Pancreas (tissue), 10 donors: ENCODE measurements at regions not wholly inside any gene's neighbourhood (a gene's known extent, or its start where the extent isn't known, plus 50 kb on each side); places are given as distances from the start of the nearest gene placed in this dataset.
A peak's percentile ranks its signal among the peaks of the same experiment; 100 is the strongest.

Experiments used
- ATAC-seq, 4 donors: fragments of 200-7000 bp; cut with Tn5 transposase; one replicate each; pipeline versions ENCODE4 v1.8.0 to v1.9.1; 2020; ENCODE audit warnings: mild to moderate bottlenecking in 4 of 4, moderate library complexity in 4 of 4
- DNase-seq, 6 donors: peaks; one replicate each; pipeline ENCODE4 v3.0.0-alpha.2; 2020
- FAIRE-seq: peaks from 2 replicates; lab custom pipeline; 2012; peaks lifted over from hg19 to GRCh38; lab: Jason Lieb, UNC
- H3K27ac ChIP-seq, 4 donors: fragments of 200-600 bp; sonication (generic); 1 replicate in 3 of 4; 2 replicates in 1 of 4; pipeline versions ENCODE4 v1.5.0 to v1.8.0; 2020
- H3K27me3 ChIP-seq, 4 donors: fragments of 200-600 bp; one replicate each; pipeline ENCODE4 v1.8.0; 2021
- H3K36me3 ChIP-seq, 3 donors: fragments of 200-600 bp; sonication (generic) in 1 of 3; one replicate each; pipeline versions ENCODE4 v1.5.0 to v1.8.0; 2020 to 2021
- H3K4me1 ChIP-seq, 3 donors: fragments of 200-600 bp; one replicate each; pipeline ENCODE4 v1.8.0; 2021
- H3K4me3 ChIP-seq, 4 donors: fragments of 200-600 bp; sonication (generic) in 2 of 4; one replicate each; pipeline versions ENCODE4 v1.5.0 to v1.8.0; 2020 to 2021
- H3K9me3 ChIP-seq, 4 donors: fragments of 200-600 bp; one replicate each; pipeline ENCODE4 v1.8.0; 2021
- CTCF ChIP-seq, 4 donors: fragments of 200-600 bp; sonication (generic) in 3 of 4; IDR thresholded peaks; one replicate each; pipeline versions ENCODE4 v1.5.0 to v1.8.0; 2021; ENCODE audit warnings: antibody characterized with exemption in 4 of 4
- WGBS, 2 donors: extraction: QIAGEN DNeasy Blood & Tissue Kit; methylation state at CpG; one replicate each; pipeline ENCODE4 v1.1.7; 2013; 5-methylcytosine and 5-hydroxymethylcytosine counted together
- intact Hi-C, 3 donors: fragments of 100-400 bp; cut with DNase I; formaldehyde crosslinking; loops; one replicate each; pipeline versions ENCODE4 v1.11.1 to v1.14.2; 2022
- donor health status: healthy with polysubstance abuse.
- donor health status: DM: no; HTN: no; CAD: no; lungs with moderate emphysema.
- donor health status: DM: no; HTN: no; CAD: no.
- donor health status: control.
- donor health status: control.
- donor health status: Bipolar disorder and iron deficiency.
- donor health status: DM: yes; HTN: yes; CAD: no.
- donor health status: DM: no; HTN: no; CAD: no.
- donor health status: DM: no; HTN: no; CAD: no.
- donor health status: DM: yes; HTN: yes; CAD: no.

DNA sequence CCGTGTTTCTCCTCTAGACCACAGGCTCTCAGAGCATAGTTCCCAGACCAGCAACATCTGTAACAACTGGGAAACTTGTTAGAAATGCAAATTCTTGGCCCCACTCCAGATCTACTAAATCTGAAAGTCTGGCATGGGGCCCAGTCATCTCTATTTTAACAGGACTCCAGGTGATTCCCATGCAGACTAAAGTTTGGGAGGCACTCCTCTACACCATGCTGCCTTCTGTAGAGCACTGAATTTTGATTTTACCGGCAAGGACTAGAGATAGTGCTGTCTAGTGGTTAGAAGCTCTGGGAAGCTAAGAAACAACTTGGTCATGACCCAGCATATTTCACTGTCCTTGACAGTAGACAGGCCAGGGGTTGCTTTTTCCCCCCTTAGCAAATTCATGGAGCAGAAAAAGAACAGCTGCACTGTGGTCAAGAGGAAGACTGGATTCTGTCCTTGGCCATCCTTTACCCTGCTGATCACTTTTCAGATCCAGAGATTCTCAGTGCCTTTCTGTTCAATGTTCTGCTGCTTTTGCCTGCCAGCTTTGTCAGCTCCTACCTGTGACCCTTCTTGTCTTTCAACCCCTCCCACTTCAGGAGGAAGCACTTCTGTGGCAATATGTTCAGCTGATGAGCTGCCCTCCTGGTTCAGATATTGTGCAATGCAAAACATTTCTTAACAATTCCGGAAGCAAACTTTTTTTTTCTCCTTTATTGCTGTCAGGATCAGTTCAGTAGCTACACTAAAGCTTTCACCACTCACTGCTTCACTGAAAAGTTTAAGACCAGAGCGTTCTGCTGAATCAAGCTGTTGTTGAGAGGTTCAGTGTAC is 133.8 kb upstream of the NUDT4 start:
- Histone ChIP-seq H3K27ac (peak overlapping the region in 2 of 4 donors; percentile 37 to 58), H3K4me3 (no peak overlapping the region), H3K36me3 (no peaks in the 10 kb centered on the region), H3K4me1 (no peaks in the 10 kb centered on the region), H3K9me3 (no peaks in the 10 kb centered on the region), H3K27me3 (no peaks in the 10 kb centered on the region)
- FAIRE-seq (no peak), DNase-seq (peak in 2 of 6 donors; percentile 14 to 20), ATAC-seq (peak; percentile 68 to 87 (median 84))
- TF ChIP-seq CTCF (IDR thresholded peaks at IDR 0.05) = no peak
- WGBS, 2 donors = 37% methylated on average over 4 of the region's 4 CpGs
- intact Hi-C loops = no loop called here

- Histone ChIP-seq H3K4me3 (no peak overlapping the region), H3K4me1 (no peaks in the 10 kb centered on the region), H3K36me3 (no peaks in the 10 kb centered on the region), H3K9me3 (no peaks in the 10 kb centered on the region), H3K27ac (peak overlapping the region in 2 of 4 donors; percentile 37 to 58), H3K27me3 (no peaks in the 10 kb centered on the region)
- no peak for DNase-seq
- peak in 2 of 4 donors; percentile 14 to 20 for ATAC-seq
- intact Hi-C loops = no loop called here
- WGBS, 2 donors = 74 to 86% methylated on average over 4 of the region's 4 CpGs
- no peak for FAIRE-seq
- TF ChIP-seq CTCF (IDR thresholded peaks at IDR 0.05) = no peak
These were observed 133.1 kb upstream of the NUDT4 start for GRCh38 chr12:93244514-93245077.

DNA sequence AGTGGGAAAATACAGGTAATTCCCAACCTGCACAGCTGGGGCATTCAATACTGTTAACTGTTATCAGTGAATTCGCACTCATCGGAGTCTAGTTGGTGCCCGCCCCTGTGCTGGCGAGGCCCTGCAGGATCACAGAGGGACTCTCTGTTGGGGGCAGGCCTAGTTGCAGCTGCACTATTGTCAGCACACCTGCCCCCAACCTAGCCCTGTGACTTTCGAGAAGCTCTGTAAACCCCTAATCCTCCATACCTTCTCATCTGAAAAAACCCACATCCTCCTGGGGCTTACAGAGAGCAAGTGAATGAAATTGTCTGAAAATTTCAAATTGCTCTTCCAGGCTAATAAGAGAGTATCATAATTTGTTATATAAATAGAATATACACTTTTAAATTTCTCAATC is 132.2 kb upstream of the NUDT4 start:
- no peak for FAIRE-seq
- H3K36me3 ChIP-seq = no peaks in the 10 kb centered on the region
- no peak overlapping the region for H3K27ac ChIP-seq
- H3K4me3 ChIP-seq = no peak overlapping the region
- intact Hi-C loops = no loop called here
- no peak for TF ChIP-seq CTCF (IDR thresholded peaks at IDR 0.05)
- ATAC-seq = no peak
- H3K9me3 ChIP-seq = no peaks in the 10 kb centered on the region
- H3K27me3 ChIP-seq = no peaks in the 10 kb centered on the region
- no peaks in the 10 kb centered on the region for H3K4me1 ChIP-seq
- 75 to 89% methylated on average over 5 of the region's 5 CpGs for WGBS, 2 donors
- DNase-seq = no peak

- ATAC-seq (no peak), FAIRE-seq (no peak), DNase-seq (no peak)
- H3K36me3 ChIP-seq = no peaks in the 10 kb centered on the region
- no peak overlapping the region for H3K27ac ChIP-seq
- no peak overlapping the region for H3K4me3 ChIP-seq
- H3K4me1 ChIP-seq = no peaks in the 10 kb centered on the region
- TF ChIP-seq CTCF (IDR thresholded peaks at IDR 0.05) = no peak
- 35 to 48% methylated on average over 6 of the region's 6 CpGs for WGBS, 2 donors
- intact Hi-C loops = no loop called here
- no peaks in the 10 kb centered on the region for H3K9me3 ChIP-seq
- H3K27me3 ChIP-seq = no peaks in the 10 kb centered on the region
These were observed 130.3 kb upstream of the NUDT4 start for GRCh38 chr12:93247313-93247991.
